Renal cortical epithelial cell (primary cell): ENCODE measurements at regions not wholly inside any gene's neighbourhood (a gene's known extent, or its start where the extent isn't known, plus 50 kb on each side); places are given as distances from the start of the nearest gene placed in this dataset.

Experiments
- DNase-seq: peaks from one replicate; pipeline ENCODE4 v3.0.0-alpha.2; 2011; ENCODE audit warnings: low read depth

GRCh38 chr9:107994648-107995047 is 505.1 kb upstream of the KLF4 start:
- DNase-seq = no peak

- DNase-seq = no peak
Measured at GRCh38 chr9:107992271-107992670, 502.7 kb upstream of the KLF4 start.

GRCh38 chr9:107991581-107991980 is 502.0 kb upstream of the KLF4 start:
- no peak for DNase-seq

- peak; percentile 29 for DNase-seq
Measured at GRCh38 chr9:107989544-107989943, 500.0 kb upstream of the KLF4 start.

GRCh38 chr9:107989099-107989498 is 499.5 kb upstream of the KLF4 start:
- DNase-seq = no peak

- DNase-seq = no peak
Measured at GRCh38 chr9:107984956-107985355, 495.4 kb upstream of the KLF4 start.

- no peak for DNase-seq
Measured at GRCh38 chr9:107983762-107984161, 494.2 kb upstream of the KLF4 start.

GRCh38 chr9:107983181-107983603 is 493.6 kb upstream of the KLF4 start:
- DNase-seq = peak; percentile 55

- DNase-seq = no peak
Measured at GRCh38 chr9:107982745-107983144, 493.2 kb upstream of the KLF4 start.

- no peak for DNase-seq
Measured at GRCh38 chr9:107982001-107982400, 492.4 kb upstream of the KLF4 start.

- DNase-seq = no peak
Measured at GRCh38 chr9:107980984-107981383, 491.4 kb upstream of the KLF4 start.

GRCh38 chr9:107976767-107977166 is 487.2 kb upstream of the KLF4 start:
- no peak for DNase-seq

- DNase-seq = peak; percentile 64
Measured at GRCh38 chr9:107975426-107976010, 485.9 kb upstream of the KLF4 start.

GRCh38 chr9:107973451-107973850 is 483.9 kb upstream of the KLF4 start:
- no peak for DNase-seq

- DNase-seq = no peak
Measured at GRCh38 chr9:107972346-107972745, 482.8 kb upstream of the KLF4 start.

GRCh38 chr9:107971241-107971640 is 481.7 kb upstream of the KLF4 start:
- DNase-seq = peak; percentile 32

GRCh38 chr9:107970726-107971125 is 481.2 kb upstream of the KLF4 start:
- no peak for DNase-seq

- DNase-seq = no peak
Measured at GRCh38 chr9:107969727-107970126, 480.2 kb upstream of the KLF4 start.

- DNase-seq = no peak
Measured at GRCh38 chr9:107969141-107969540, 479.6 kb upstream of the KLF4 start.

- DNase-seq = no peak
Measured at GRCh38 chr9:107963246-107963645, 473.7 kb upstream of the KLF4 start.

GRCh38 chr9:107960916-107961315 is 471.3 kb upstream of the KLF4 start:
- DNase-seq = no peak

- no peak for DNase-seq
Measured at GRCh38 chr9:107954312-107954711, 464.7 kb upstream of the KLF4 start.

GRCh38 chr9:107953556-107954125 is 464.1 kb upstream of the KLF4 start:
- DNase-seq = no peak

- peak; percentile 47 for DNase-seq
Measured at GRCh38 chr9:107952773-107953172, 463.2 kb upstream of the KLF4 start.
